PC-3 (cell line): ENCODE measurements at regions not wholly inside any gene's neighbourhood (a gene's known extent, or its start where the extent isn't known, plus 50 kb on each side); places are given as distances from the start of the nearest gene placed in this dataset.

Source experiments
- ATAC-seq: fragments of 200-7000 bp; cut with Tn5 transposase; 2 replicates; pipeline ENCODE4 v1.9.1; 2020; ENCODE audit warnings: mild to moderate bottlenecking, moderate library complexity
- BruUV-seq: library from RNA; stranded (reverse); fragments of 400-500 nt; replicated peaks from 2 replicates; lab custom pipeline; 2021; lab: Mats Ljungman, UMichigan
- CTCF ChIA-PET: fragments of 300-600 bp; sonication (Branson Sonifier 250); formaldehyde crosslinking; loops from one replicate; lab custom pipeline; 2022; ENCODE audit warnings: antibody characterized with exemption; lab: Charles Lee
- POLR2A ChIA-PET: fragments of 300-600 bp; sonication (Branson Sonifier 250); formaldehyde crosslinking; loops from one replicate; lab custom pipeline; 2022; ENCODE audit warnings: antibody characterized with exemption; ENCODE audit not compliant: unreplicated experiment; lab: Charles Lee
- DNase-seq: peaks from one replicate; pipeline ENCODE4 v3.0.0-alpha.2; 2015
- H2AFZ ChIP-seq: fragments of 300-600 bp; sonication (generic); 2 replicates; pipeline ENCODE4 v1.6.0; 2016; ENCODE audit warnings: antibody characterized with exemption, low read length
- H3F3A ChIP-seq: fragments of 300-600 bp; sonication (generic); one replicate; pipeline ENCODE4 v1.6.0; 2017; ENCODE audit warnings: antibody characterized with exemption, low read length, control low read depth, mild to moderate bottlenecking; ENCODE audit not compliant: unreplicated experiment
- H3K27ac ChIP-seq: fragments of 300-600 bp; sonication (generic); 2 replicates; pipeline ENCODE4 v1.5.1; 2016; ENCODE audit warnings: mild to moderate bottlenecking, low read length
- H3K27me3 ChIP-seq: fragments of 300-600 bp; sonication (generic); 2 replicates; pipeline ENCODE4 v1.6.1; 2016; ENCODE audit warnings: low read length, mixed read lengths
- H3K36me3 ChIP-seq: fragments of 300-600 bp; sonication (generic); 2 replicates; pipeline ENCODE4 v1.6.1; 2016; ENCODE audit warnings: low read depth, mixed run types, low read length, mixed read lengths
- H3K4me1 ChIP-seq: fragments of 300-600 bp; sonication (generic); 2 replicates; pipeline ENCODE4 v1.5.1; 2016; ENCODE audit warnings: low read length; ENCODE audit not compliant: insufficient read depth
- H3K4me2 ChIP-seq: fragments of 300-600 bp; sonication (generic); 2 replicates; pipeline ENCODE4 v1.6.0; 2016; ENCODE audit warnings: low read length
- H3K4me3 ChIP-seq: fragments of 300-600 bp; sonication (generic); 2 replicates; pipeline ENCODE4 v1.5.1; 2016; ENCODE audit warnings: mild to moderate bottlenecking, low read length, mixed read lengths
- H3K79me2 ChIP-seq: fragments of 300-600 bp; sonication (generic); 2 replicates; pipeline ENCODE4 v1.6.1; 2017; ENCODE audit warnings: low read length, mixed read lengths
- H3K9ac ChIP-seq: fragments of 300-600 bp; sonication (generic); 2 replicates; pipeline ENCODE4 v1.6.0; 2016; ENCODE audit warnings: mild to moderate bottlenecking, low read length
- H3K9me2 ChIP-seq: fragments of 300-600 bp; sonication (generic); replicated peaks from 2 replicates; pipeline ENCODE4 v1.6.1; 2016; ENCODE audit warnings: mixed run types, low read length, mixed read lengths
- H3K9me3 ChIP-seq: fragments of 300-600 bp; sonication (generic); 2 replicates; pipeline ENCODE4 v1.6.1; 2016; ENCODE audit warnings: low read length, mixed read lengths
- H4K20me1 ChIP-seq: fragments of 300-600 bp; sonication (generic); 2 replicates; pipeline ENCODE4 v1.6.1; 2016; ENCODE audit warnings: low read length, mixed read lengths
- CTCF ChIP-seq: fragments of 300-600 bp; sonication (generic); conservative IDR thresholded peaks from 2 replicates; pipeline ENCODE4 v1.5.1; 2017; ENCODE audit warnings: antibody characterized with exemption, low read depth, mild to moderate bottlenecking, low read length
- EZH2 ChIP-seq: fragments of 300-600 bp; sonication (generic); IDR thresholded peaks from one replicate; pipeline ENCODE4 v1.6.1; 2017; ENCODE audit warnings: antibody characterized with exemption, mild to moderate bottlenecking, low read length; ENCODE audit not compliant: unreplicated experiment
- EZH2phosphoT487 ChIP-seq: fragments of 300-600 bp; sonication (generic); IDR thresholded peaks from 2 replicates; pipeline ENCODE4 v1.6.1; 2018; ENCODE audit warnings: mild to moderate bottlenecking, antibody characterized with exemption, low read length, borderline replicate concordance
- intact Hi-C: fragments of 100-400 bp; cut with micrococcal nuclease; formaldehyde crosslinking; loops from 2 replicates; pipeline ENCODE4 v1.9.0; 2023

DNA sequence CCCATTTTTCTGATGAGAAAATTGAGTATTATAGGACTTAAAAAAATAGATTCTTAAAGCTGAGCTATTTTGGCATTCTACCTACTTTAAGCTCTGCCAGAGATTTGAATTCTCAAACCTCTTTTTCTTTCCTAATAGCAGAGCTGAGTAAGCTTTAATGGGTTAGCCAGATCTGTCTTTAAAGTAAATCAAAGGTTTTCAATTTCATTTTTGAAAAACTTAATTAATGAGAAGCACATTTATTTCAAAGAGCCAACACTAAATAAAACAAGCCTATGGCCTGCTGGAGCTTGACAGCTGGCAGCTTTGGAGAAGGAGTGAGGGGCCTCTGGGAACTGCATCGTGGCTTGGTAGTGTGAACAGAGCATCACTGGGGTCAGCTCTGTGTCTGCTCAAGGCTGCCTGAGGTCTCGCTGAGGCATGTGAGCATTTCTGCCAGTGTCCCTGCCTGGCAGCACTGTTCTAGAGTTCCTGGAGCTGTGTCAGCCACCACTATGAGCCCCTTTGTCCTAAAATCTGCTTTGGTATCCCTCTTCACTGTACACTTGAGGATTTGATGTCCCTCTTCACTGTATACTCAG is 50.4 kb upstream of the PRSS23 start:
- H3K27me3 ChIP-seq = no peaks in the 10 kb centered on the region
- H3K36me3 ChIP-seq = no peaks in the 10 kb centered on the region
- no peaks in the 10 kb centered on the region for H4K20me1 ChIP-seq
- TF ChIP-seq EZH2 (no peak), CTCF (no peak), EZH2phosphoT487 (no peak)
- H3K9me3 ChIP-seq = no peaks in the 10 kb centered on the region
- no TSS peak for BruUV-seq
- no peaks in the 10 kb centered on the region for H3K9me2 ChIP-seq
- DNase-seq (no peak), ATAC-seq (no peak)
- intact Hi-C loops = no loop called here
- no peak overlapping the region for H3K4me2 ChIP-seq
- H2AFZ ChIP-seq = no peak overlapping the region
- H3K4me1 ChIP-seq = 0 out of 2 replicates have a peak, but pooled peaks cover 4% of the 10 kb centered on the region
- H3K79me2 ChIP-seq = no peaks in the 10 kb centered on the region
- no peak overlapping the region for H3K27ac ChIP-seq
- H3K4me3 ChIP-seq = no peak overlapping the region
- no peak overlapping the region for H3K9ac ChIP-seq
- no peaks in the 10 kb centered on the region for H3F3A ChIP-seq
- CTCF ChIA-PET = interaction anchor here (0.6 kb wide), 1 partner anchor 142 kb away, joined by 4 read pairs; no protein-coding TSS in a partner anchor
- POLR2A ChIA-PET = no interaction called here

DNA sequence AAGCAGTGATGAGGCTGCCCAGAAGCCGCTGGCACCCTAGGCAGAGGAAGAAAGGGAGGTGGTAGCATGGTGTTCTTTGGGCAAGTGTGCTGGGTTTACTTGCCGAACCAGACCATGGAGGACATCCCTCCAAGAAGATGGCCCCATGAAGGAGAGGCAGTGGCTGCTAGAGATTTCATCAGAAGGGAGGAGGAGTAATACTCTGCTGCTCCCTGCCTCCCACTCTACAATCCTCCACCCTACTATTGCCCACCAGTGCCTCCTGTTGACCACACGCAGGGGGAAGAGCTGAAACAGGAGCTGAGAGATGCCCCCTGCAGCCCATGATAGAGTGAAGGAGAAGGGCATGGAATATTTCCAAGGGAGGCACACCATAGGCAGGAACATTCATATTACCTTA is 51.0 kb upstream of the PRSS23 start:
- BruUV-seq = no TSS peak
- TF ChIP-seq EZH2phosphoT487 (no peak), CTCF (no peak)
- H3F3A ChIP-seq = no peaks in the 10 kb centered on the region
- ATAC-seq = no peak
- H4K20me1 ChIP-seq = no peaks in the 10 kb centered on the region
- no peak overlapping the region for H3K4me3 ChIP-seq
- H2AFZ ChIP-seq = no peak overlapping the region
- H3K4me1 ChIP-seq = peaks cover 10% of the 10 kb centered on the region
- no peaks in the 10 kb centered on the region for H3K9me3 ChIP-seq
- no peaks in the 10 kb centered on the region for H3K79me2 ChIP-seq
- DNase-seq = no peak
- H3K9me2 ChIP-seq = no peaks in the 10 kb centered on the region
- H3K9ac ChIP-seq = no peak overlapping the region
- no peaks in the 10 kb centered on the region for H3K27me3 ChIP-seq
- intact Hi-C loops = no loop called here
- H3K36me3 ChIP-seq = no peaks in the 10 kb centered on the region
- no peak overlapping the region for H3K4me2 ChIP-seq
- CTCF ChIA-PET = interaction anchor here (0.6 kb wide), 1 partner anchor 141 kb away, joined by 4 read pairs; no protein-coding TSS in a partner anchor
- H3K27ac ChIP-seq = no peak overlapping the region
- POLR2A ChIA-PET = no interaction called here

DNA sequence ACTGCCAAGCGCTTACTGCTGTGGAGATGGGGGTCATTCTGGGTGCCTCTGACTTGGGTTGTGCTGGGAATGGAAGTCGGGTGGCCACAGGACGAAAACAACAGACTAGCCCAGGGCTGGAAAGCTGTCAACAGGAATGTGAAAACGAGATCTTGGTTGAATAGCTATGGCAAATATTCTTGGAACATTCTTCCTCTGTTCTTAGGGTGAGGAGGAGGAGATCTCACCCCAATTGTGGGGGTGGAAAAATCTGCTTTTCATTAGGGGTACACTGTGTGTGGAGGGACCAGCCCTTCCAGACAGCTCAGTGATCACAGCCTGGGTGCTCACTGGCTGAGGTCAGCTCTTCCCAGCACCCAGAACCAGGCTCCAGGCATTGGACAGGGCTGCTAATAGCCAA is 52.0 kb upstream of the PRSS23 start:
- Histone ChIP-seq H3K9ac (no peak overlapping the region), H3K9me3 (no peaks in the 10 kb centered on the region), H2AFZ (no peak overlapping the region), H3K4me1 (peaks cover 19% of the 10 kb centered on the region), H3K27me3 (no peaks in the 10 kb centered on the region), H3F3A (peaks cover 3% of the 10 kb centered on the region), H4K20me1 (no peaks in the 10 kb centered on the region), H3K4me2 (no peak overlapping the region), H3K79me2 (no peaks in the 10 kb centered on the region), H3K9me2 (no peaks in the 10 kb centered on the region), H3K27ac (no peak overlapping the region), H3K36me3 (no peaks in the 10 kb centered on the region), H3K4me3 (no peak overlapping the region)
- TF ChIP-seq EZH2phosphoT487 (no peak), CTCF (no peak), EZH2 (no peak)
- no TSS peak for BruUV-seq
- ChIA-PET CTCF (no interaction called here), POLR2A (interaction anchor here (0.6 kb wide), 1 partner anchor 61 kb away, joined by 3 read pairs; no protein-coding TSS in a partner anchor)
- intact Hi-C loops = no loop called here
- ATAC-seq (no peak), DNase-seq (no peak)
